HG02870 (cell line): ENCODE measurements at regions not wholly inside any gene's neighbourhood (a gene's known extent, or its start where the extent isn't known, plus 50 kb on each side); places are given as distances from the start of the nearest gene placed in this dataset.

Experiments used
- ATAC-seq: cut with Tn5 transposase; IDR thresholded peaks from one replicate; pipeline ENCODE4 v1.9.1; 2021; ENCODE audit warnings: mild to moderate bottlenecking, moderate library complexity; ENCODE audit not compliant: unreplicated experiment

- no peak for ATAC-seq
These were observed 67.9 kb upstream of the KCND2 start for GRCh38 chr7:120205101-120205500.

- no peak for ATAC-seq
These were observed 65.9 kb upstream of the KCND2 start for GRCh38 chr7:120207037-120207436.

GRCh38 chr7:120215654-120216053 is 57.3 kb upstream of the KCND2 start:
- ATAC-seq: no peak

GRCh38 chr7:120216947-120217346 is 56.0 kb upstream of the KCND2 start:
- no peak for ATAC-seq

GRCh38 chr7:120218712-120219111 is 54.3 kb upstream of the KCND2 start:
- no peak for ATAC-seq

GRCh38 chr7:120221666-120222065 is 51.3 kb upstream of the KCND2 start:
- ATAC-seq: no peak
